ENCODE measurements at regions not wholly inside any gene's neighbourhood (a gene's known extent, or its start where the extent isn't known, plus 50 kb on each side); places are given as distances from the start of the nearest gene placed in this dataset.

GRCh38 chr4:62204136-62204535, 1004.0 kb downstream of the ADGRL3 start:
- Histone ChIP-seq H3K4me3 (no peak overlapping the region), H3K27me3 (no peaks in the 10 kb centered on the region), H3K36me3 (no peaks in the 10 kb centered on the region), H3K4me1 (no peaks in the 10 kb centered on the region), H3K27ac (no peak overlapping the region), H3K9me3 (no peaks in the 10 kb centered on the region)
- TF ChIP-seq, protein P1, sequence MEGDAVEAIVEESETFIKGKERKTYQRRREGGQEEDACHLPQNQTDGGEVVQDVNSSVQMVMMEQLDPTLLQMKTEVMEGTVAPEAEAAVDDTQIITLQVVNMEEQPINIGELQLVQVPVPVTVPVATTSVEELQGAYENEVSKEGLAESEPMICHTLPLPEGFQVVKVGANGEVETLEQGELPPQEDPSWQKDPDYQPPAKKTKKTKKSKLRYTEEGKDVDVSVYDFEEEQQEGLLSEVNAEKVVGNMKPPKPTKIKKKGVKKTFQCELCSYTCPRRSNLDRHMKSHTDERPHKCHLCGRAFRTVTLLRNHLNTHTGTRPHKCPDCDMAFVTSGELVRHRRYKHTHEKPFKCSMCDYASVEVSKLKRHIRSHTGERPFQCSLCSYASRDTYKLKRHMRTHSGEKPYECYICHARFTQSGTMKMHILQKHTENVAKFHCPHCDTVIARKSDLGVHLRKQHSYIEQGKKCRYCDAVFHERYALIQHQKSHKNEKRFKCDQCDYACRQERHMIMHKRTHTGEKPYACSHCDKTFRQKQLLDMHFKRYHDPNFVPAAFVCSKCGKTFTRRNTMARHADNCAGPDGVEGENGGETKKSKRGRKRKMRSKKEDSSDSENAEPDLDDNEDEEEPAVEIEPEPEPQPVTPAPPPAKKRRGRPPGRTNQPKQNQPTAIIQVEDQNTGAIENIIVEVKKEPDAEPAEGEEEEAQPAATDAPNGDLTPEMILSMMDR (IDR thresholded peaks at IDR 0.05) = no peak
- no peak for DNase-seq (ENCODE audit: low spot score)

DNA sequence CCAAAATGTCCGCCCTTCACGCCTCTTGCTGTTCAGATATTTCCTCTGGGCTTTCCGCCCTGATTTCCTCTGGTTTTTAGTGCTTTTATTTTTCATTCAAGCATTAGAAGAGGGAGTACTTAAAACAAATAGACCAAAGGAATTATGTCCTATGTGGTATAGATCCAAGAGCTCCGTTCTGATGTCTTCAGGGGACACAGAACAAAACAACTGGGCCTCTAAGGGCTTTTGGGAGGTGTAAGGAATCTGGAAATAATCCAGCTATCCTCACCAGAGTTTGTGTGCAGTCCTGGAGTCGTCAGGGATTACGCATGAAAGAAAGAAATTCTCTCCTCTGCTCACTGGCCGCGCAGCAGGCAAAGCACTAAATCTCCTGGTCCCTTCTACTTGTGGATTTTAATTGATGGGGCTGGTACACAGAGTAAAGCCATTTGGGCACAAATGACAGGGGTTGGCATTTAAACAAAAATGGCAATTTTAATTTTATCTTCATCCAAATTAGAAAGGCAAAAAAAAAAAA, 999.2 kb downstream of the ADGRL3 start:
- Histone ChIP-seq H3K27ac (no peak overlapping the region), H3K9me3 (no peaks in the 10 kb centered on the region), H3K4me3 (no peak overlapping the region), H3K4me1 (no peaks in the 10 kb centered on the region), H3K27me3 (no peaks in the 10 kb centered on the region), H3K36me3 (no peaks in the 10 kb centered on the region)
- TF ChIP-seq, protein P1 (IDR thresholded peaks at IDR 0.05) = no peak
- DNase-seq (ENCODE audit: low spot score) = no peak

GRCh38 chr4:62196338-62196737, 996.2 kb downstream of the ADGRL3 start:
- Histone ChIP-seq H3K4me3 (no peak overlapping the region), H3K27me3 (no peaks in the 10 kb centered on the region), H3K36me3 (no peaks in the 10 kb centered on the region), H3K9me3 (no peaks in the 10 kb centered on the region), H3K27ac (no peak overlapping the region), H3K4me1 (no peaks in the 10 kb centered on the region)
- DNase-seq (ENCODE audit: low spot score) = no peak
- TF ChIP-seq, protein P1 (IDR thresholded peaks at IDR 0.05) = no peak

- H3K27ac ChIP-seq = no peak overlapping the region
- no peaks in the 10 kb centered on the region for H3K36me3 ChIP-seq
- no peak overlapping the region for H3K4me3 ChIP-seq
- TF ChIP-seq, protein P1 (IDR thresholded peaks at IDR 0.05) = no peak
- H3K9me3 ChIP-seq = no peaks in the 10 kb centered on the region
- no peaks in the 10 kb centered on the region for H3K27me3 ChIP-seq
- no peaks in the 10 kb centered on the region for H3K4me1 ChIP-seq
- DNase-seq (ENCODE audit: low spot score) = no peak
Measured at GRCh38 chr4:62194342-62194741, 994.2 kb downstream of the ADGRL3 start.

DNA sequence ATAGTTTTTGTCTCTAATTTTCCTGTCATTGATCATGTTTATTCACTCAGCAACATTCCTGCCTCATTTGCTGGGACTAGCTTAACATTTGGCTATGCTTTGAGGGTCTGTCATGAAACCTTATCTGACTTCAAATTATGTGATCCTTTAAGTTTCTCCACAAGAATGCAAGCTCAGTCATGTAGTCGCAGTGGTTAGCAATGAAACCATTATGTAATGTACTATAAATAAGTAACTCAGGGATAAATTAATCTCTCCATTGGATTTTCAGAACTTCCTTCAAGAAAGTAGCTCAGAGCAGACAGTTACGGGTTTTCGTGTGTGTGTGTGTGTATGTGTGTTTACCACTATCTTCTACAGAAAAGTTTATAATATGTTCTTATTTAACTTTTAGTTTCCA, 993.6 kb downstream of the ADGRL3 start:
- Histone ChIP-seq H3K9me3 (no peaks in the 10 kb centered on the region), H3K36me3 (no peaks in the 10 kb centered on the region), H3K4me3 (no peak overlapping the region), H3K4me1 (no peaks in the 10 kb centered on the region), H3K27me3 (no peaks in the 10 kb centered on the region), H3K27ac (no peak overlapping the region)
- TF ChIP-seq, protein P1 (IDR thresholded peaks at IDR 0.05) = no peak
- no peak for DNase-seq (ENCODE audit: low spot score)
